Left lung (tissue), 4 donors: ENCODE measurements at regions not wholly inside any gene's neighbourhood (a gene's known extent, or its start where the extent isn't known, plus 50 kb on each side); places are given as distances from the start of the nearest gene placed in this dataset.

ENCODE experiments used
- ATAC-seq: fragments of 200-7000 bp; cut with Tn5 transposase; one replicate; pipeline ENCODE4 v1.9.1; 2020; ENCODE audit warnings: moderate library complexity
- DNase-seq, 4 donors: peaks; one replicate each; pipeline ENCODE4 v3.0.0-alpha.2; 2013 to 2020
- H3K27ac ChIP-seq, 2 donors: fragments of 200-600 bp; sonication (generic) in 1 of 2; one replicate each; pipeline versions ENCODE4 v1.5.0 to v1.8.0; 2020 to 2021
- H3K27me3 ChIP-seq, 2 donors: fragments of 200-600 bp; sonication (generic) in 1 of 2; one replicate each; pipeline versions ENCODE4 v1.5.0 to v1.8.0; 2020 to 2021
- H3K36me3 ChIP-seq, 2 donors: fragments of 200-600 bp; sonication (generic) in 1 of 2; one replicate each; pipeline versions ENCODE4 v1.5.0 to v1.8.0; 2020 to 2021
- H3K4me1 ChIP-seq, 2 donors: fragments of 200-600 bp; one replicate each; pipeline ENCODE4 v1.8.0; 2021
- H3K4me3 ChIP-seq, 2 donors: fragments of 200-600 bp; sonication (generic) in 1 of 2; one replicate each; pipeline versions ENCODE4 v1.5.0 to v1.8.0; 2020 to 2021; ENCODE audit warnings: mild to moderate bottlenecking in 1 of 2
- H3K9me3 ChIP-seq, 2 donors: fragments of 200-600 bp; sonication (generic) in 1 of 2; one replicate each; pipeline versions ENCODE4 v1.5.0 to v1.8.0; 2020 to 2021
- CTCF ChIP-seq, 2 donors: fragments of 200-600 bp; sonication (generic) in 1 of 2; IDR thresholded peaks; one replicate each; pipeline versions ENCODE4 v1.5.0 to v1.8.0; 2021; ENCODE audit warnings: antibody characterized with exemption in 2 of 2
- intact Hi-C, 2 donors: fragments of 100-400 bp; cut with DNase I; formaldehyde crosslinking; loops; one replicate each; pipeline versions ENCODE4 v1.11.2 to v1.14.2; 2022
- donor health status: DM: no; HTN: yes; CAD: no.
- donor health status: DM: no; HTN: no; CAD: no.

- intact Hi-C loops = no loop called here
These were observed 157.0 kb upstream of the TNP1 start for GRCh38 chr2:217016796-217017419.

GRCh38 chr2:217014328-217015105 is 154.7 kb upstream of the TNP1 start:
- no peaks in the 10 kb centered on the region for H3K4me1 ChIP-seq
- intact Hi-C loops = no loop called here
- no peak overlapping the region for H3K27ac ChIP-seq
- H3K36me3 ChIP-seq = no peaks in the 10 kb centered on the region
- no peak for ATAC-seq
- H3K27me3 ChIP-seq = peaks cover 0 to 4% of the 10 kb centered on the region in 2 donors
- DNase-seq = no peak
- H3K4me3 ChIP-seq = no peak overlapping the region
- TF ChIP-seq CTCF (IDR thresholded peaks at IDR 0.05) = no peak
- H3K9me3 ChIP-seq = no peaks in the 10 kb centered on the region

More at GRCh38 chr2:217016796-217017419, 157.0 kb upstream of the TNP1 start:
- Histone ChIP-seq H3K9me3 (no peaks in the 10 kb centered on the region), H3K4me3 (no peak overlapping the region), H3K36me3 (no peaks in the 10 kb centered on the region), H3K4me1 (no peaks in the 10 kb centered on the region), H3K27ac (no peak overlapping the region), H3K27me3 (peaks cover 0 to 2% of the 10 kb centered on the region in 2 donors)
- DNase-seq (no peak), ATAC-seq (no peak)
- TF ChIP-seq CTCF (IDR thresholded peaks at IDR 0.05) = no peak

GRCh38 chr2:217013926-217014325 is 154.1 kb upstream of the TNP1 start:
- peaks cover 0 to 4% of the 10 kb centered on the region in 2 donors for H3K27me3 ChIP-seq
- H3K4me3 ChIP-seq = no peak overlapping the region
- no peaks in the 10 kb centered on the region for H3K9me3 ChIP-seq
- H3K4me1 ChIP-seq = no peaks in the 10 kb centered on the region
- intact Hi-C loops = no loop called here
- no peak overlapping the region for H3K27ac ChIP-seq
- no peak for DNase-seq
- H3K36me3 ChIP-seq = no peaks in the 10 kb centered on the region
- TF ChIP-seq CTCF (IDR thresholded peaks at IDR 0.05) = no peak
- ATAC-seq = no peak

- H3K36me3 ChIP-seq = no peaks in the 10 kb centered on the region
- no peak for TF ChIP-seq CTCF (IDR thresholded peaks at IDR 0.05)
- H3K9me3 ChIP-seq = no peaks in the 10 kb centered on the region
- H3K4me1 ChIP-seq = no peaks in the 10 kb centered on the region
- H3K27ac ChIP-seq = no peak overlapping the region
- intact Hi-C loops = no loop called here
- H3K4me3 ChIP-seq = no peak overlapping the region
- DNase-seq (no peak), ATAC-seq (no peak)
- peaks cover 0 to 4% of the 10 kb centered on the region in 2 donors for H3K27me3 ChIP-seq
These were observed 151.7 kb upstream of the TNP1 start for GRCh38 chr2:217011576-217011975.

- DNase-seq (no peak), ATAC-seq (no peak)
- Histone ChIP-seq H3K36me3 (no peaks in the 10 kb centered on the region), H3K4me1 (no peaks in the 10 kb centered on the region), H3K4me3 (no peak overlapping the region), H3K27me3 (peaks cover 0 to 4% of the 10 kb centered on the region in 2 donors), H3K27ac (no peak overlapping the region), H3K9me3 (no peaks in the 10 kb centered on the region)
- TF ChIP-seq CTCF (IDR thresholded peaks at IDR 0.05) = no peak
- intact Hi-C loops = no loop called here
These were observed 150.3 kb upstream of the TNP1 start for GRCh38 chr2:217010173-217010572.
